NCI-H146 treated with DMSO at 0.1 percent for 48 hours (cell line): ENCODE measurements at regions not wholly inside any gene's neighbourhood (a gene's known extent, or its start where the extent isn't known, plus 50 kb on each side); places are given as distances from the start of the nearest gene placed in this dataset.

Source experiments
- DNase-seq: peaks from one replicate; lab custom pipeline; 2025; ENCODE audit not compliant: unreplicated experiment; lab: John Stamatoyannopoulos, UW

GRCh38 chr4:57287687-57288604 is 177.8 kb upstream of the IGFBP7 start:
- no peak for DNase-seq

GRCh38 chr4:57282933-57283310 is 172.7 kb upstream of the IGFBP7 start:
- no peak for DNase-seq

GRCh38 chr4:57280481-57280880 is 170.3 kb upstream of the IGFBP7 start:
- no peak for DNase-seq

GRCh38 chr4:57278780-57279179 is 168.6 kb upstream of the IGFBP7 start:
- DNase-seq, result no peak

- DNase-seq, result no peak
These were observed 163.9 kb upstream of the IGFBP7 start for GRCh38 chr4:57274082-57274481.

- no peak for DNase-seq
These were observed 160.2 kb upstream of the IGFBP7 start for GRCh38 chr4:57270346-57270745.

GRCh38 chr4:57265831-57266582 is 155.8 kb upstream of the IGFBP7 start:
- DNase-seq, result no peak

GRCh38 chr4:57254754-57255153 is 144.6 kb upstream of the IGFBP7 start:
- DNase-seq, result no peak

- no peak for DNase-seq
These were observed 138.9 kb upstream of the IGFBP7 start for GRCh38 chr4:57249083-57249482.

GRCh38 chr4:57243076-57243475 is 132.9 kb upstream of the IGFBP7 start:
- DNase-seq, result no peak

GRCh38 chr4:57234252-57234775 is 124.1 kb upstream of the IGFBP7 start:
- DNase-seq, result no peak

GRCh38 chr4:57233386-57233785 is 123.2 kb upstream of the IGFBP7 start:
- DNase-seq, result no peak

GRCh38 chr4:57231781-57232180 is 121.6 kb upstream of the IGFBP7 start:
- DNase-seq, result no peak

- no peak for DNase-seq
These were observed 110.5 kb upstream of the IGFBP7 start for GRCh38 chr4:57220734-57221133.

- DNase-seq, result no peak
These were observed 110.0 kb upstream of the IGFBP7 start for GRCh38 chr4:57220172-57220571.

- DNase-seq, result no peak
These were observed 109.2 kb upstream of the IGFBP7 start for GRCh38 chr4:57219431-57219830.

GRCh38 chr4:57214654-57215411 is 104.6 kb upstream of the IGFBP7 start:
- no peak for DNase-seq

- DNase-seq, result no peak
These were observed 100.9 kb upstream of the IGFBP7 start for GRCh38 chr4:57211131-57211530.

GRCh38 chr4:57206172-57206571 is 96.0 kb upstream of the IGFBP7 start:
- no peak for DNase-seq

- DNase-seq, result no peak
These were observed 95.4 kb upstream of the IGFBP7 start for GRCh38 chr4:57205580-57205979.

- DNase-seq, result no peak
These were observed 90.7 kb upstream of the IGFBP7 start for GRCh38 chr4:57200799-57201327.
